B cell (primary cell): ENCODE measurements at regions not wholly inside any gene's neighbourhood (a gene's known extent, or its start where the extent isn't known, plus 50 kb on each side); places are given as distances from the start of the nearest gene placed in this dataset.

ENCODE experiments used
- EZH2 ChIP-seq: IDR thresholded peaks from 2 replicates; pipeline ENCODE4 v1.6.1; 2012; ENCODE audit warnings: borderline replicate concordance, low read depth, mild to moderate bottlenecking, moderate library complexity, low read length; ENCODE audit not compliant: insufficient read depth, poor library complexity, severe bottlenecking
- TF ChIP-seq, protein P1 (sequence below): fragments of 200-600 bp; IDR thresholded peaks from one replicate; pipeline ENCODE4 v1.8.0; 2022; ENCODE audit warnings: antibody characterized with exemption, mild to moderate bottlenecking

- TF ChIP-seq, protein P1, sequence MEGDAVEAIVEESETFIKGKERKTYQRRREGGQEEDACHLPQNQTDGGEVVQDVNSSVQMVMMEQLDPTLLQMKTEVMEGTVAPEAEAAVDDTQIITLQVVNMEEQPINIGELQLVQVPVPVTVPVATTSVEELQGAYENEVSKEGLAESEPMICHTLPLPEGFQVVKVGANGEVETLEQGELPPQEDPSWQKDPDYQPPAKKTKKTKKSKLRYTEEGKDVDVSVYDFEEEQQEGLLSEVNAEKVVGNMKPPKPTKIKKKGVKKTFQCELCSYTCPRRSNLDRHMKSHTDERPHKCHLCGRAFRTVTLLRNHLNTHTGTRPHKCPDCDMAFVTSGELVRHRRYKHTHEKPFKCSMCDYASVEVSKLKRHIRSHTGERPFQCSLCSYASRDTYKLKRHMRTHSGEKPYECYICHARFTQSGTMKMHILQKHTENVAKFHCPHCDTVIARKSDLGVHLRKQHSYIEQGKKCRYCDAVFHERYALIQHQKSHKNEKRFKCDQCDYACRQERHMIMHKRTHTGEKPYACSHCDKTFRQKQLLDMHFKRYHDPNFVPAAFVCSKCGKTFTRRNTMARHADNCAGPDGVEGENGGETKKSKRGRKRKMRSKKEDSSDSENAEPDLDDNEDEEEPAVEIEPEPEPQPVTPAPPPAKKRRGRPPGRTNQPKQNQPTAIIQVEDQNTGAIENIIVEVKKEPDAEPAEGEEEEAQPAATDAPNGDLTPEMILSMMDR, result no peak
- no peak for TF ChIP-seq EZH2
Observed at GRCh38 chr1:30321996-30322858, 401.2 kb downstream of the MATN1 start.
